OCI-LY7 (cell line): ENCODE measurements at regions not wholly inside any gene's neighbourhood (a gene's known extent, or its start where the extent isn't known, plus 50 kb on each side); places are given as distances from the start of the nearest gene placed in this dataset.

Source experiments
- CTCF ChIP-seq: fragments of 200-600 bp; sonication (generic); conservative IDR thresholded peaks from 2 replicates; pipeline ENCODE4 v1.5.1; 2014; ENCODE audit warnings: mild to moderate bottlenecking, antibody characterized with exemption, low read length, moderate library complexity, mixed read lengths
- EZH2phosphoT487 ChIP-seq: fragments of 200-600 bp; sonication (generic); IDR thresholded peaks from 2 replicates; pipeline ENCODE4 v1.6.1; 2018; ENCODE audit warnings: low read depth, borderline replicate concordance, mild to moderate bottlenecking, mixed run types, antibody characterized with exemption, low read length, moderate library complexity, mixed read lengths

GRCh38 chr10:4315551-4315950 lies 510.5 kb upstream of the AKR1E2 start:
- TF ChIP-seq CTCF = no peak
- TF ChIP-seq EZH2phosphoT487 = no peak
